Motor neuron (in vitro differentiated cells): ENCODE measurements at regions not wholly inside any gene's neighbourhood (a gene's known extent, or its start where the extent isn't known, plus 50 kb on each side); places are given as distances from the start of the nearest gene placed in this dataset.
A peak's percentile ranks its signal among the peaks of the same experiment; 100 is the strongest.
"Not testable (repeated sequence)": the region's sequence is repeated elsewhere in the genome, so short reads cannot be mapped to it uniquely, and the experiment has no call there.

ENCODE experiments used
- ATAC-seq, 8 experiments: fragments of 200-7000 bp; cut with Tn5 transposase; replicated peaks in 6 of 8; 2 replicates each; pipeline ENCODE4 v1.8.0; 2021; ENCODE audit warnings: mild to moderate bottlenecking in 8 of 8, moderate library complexity in 8 of 8
- H3K27ac ChIP-seq, 2 donors: fragments of 250-450 bp; sonication (Bioruptor Pico); 2 replicates each; pipeline ENCODE4 v1.9.0; 2021; ENCODE audit warnings: antibody characterized with exemption in 2 of 2, mild to moderate bottlenecking in 2 of 2, moderate library complexity in 1 of 2
- H3K4me1 ChIP-seq, 2 donors: fragments of 250-450 bp; sonication (Bioruptor Pico); replicated peaks in 1 of 2; 2 replicates each; pipeline ENCODE4 v1.6.1; 2021; ENCODE audit warnings: antibody characterized with exemption in 2 of 2, mild to moderate bottlenecking in 2 of 2, moderate library complexity in 1 of 2
- H3K4me3 ChIP-seq, 5 donors: fragments of 250-450 bp; sonication (Bioruptor Pico); 2 replicates each; pipeline ENCODE4 v1.9.0; 2021; ENCODE audit warnings: antibody characterized with exemption in 5 of 5, mild to moderate bottlenecking in 5 of 5, moderate library complexity in 4 of 5
- WGBS, 10 experiments: fragments of 450-650 bp; shearing (Covaris generic); methylation state at CpG; one replicate each; pipeline ENCODE4 v1.0.0; 2022; 5-methylcytosine and 5-hydroxymethylcytosine counted together
- in situ Hi-C, 9 experiments: fragments of 400-800 bp; cut with MboI; loops; one replicate each; pipeline ENCODE4 v1.15.0; 2021; ENCODE audit warnings: low sequenced_read_pairs in 9 of 9, low pct_unique_long_range_greater_than_20kb in 2 of 9; ENCODE audit not compliant: unreplicated experiment in 9 of 9

DNA sequence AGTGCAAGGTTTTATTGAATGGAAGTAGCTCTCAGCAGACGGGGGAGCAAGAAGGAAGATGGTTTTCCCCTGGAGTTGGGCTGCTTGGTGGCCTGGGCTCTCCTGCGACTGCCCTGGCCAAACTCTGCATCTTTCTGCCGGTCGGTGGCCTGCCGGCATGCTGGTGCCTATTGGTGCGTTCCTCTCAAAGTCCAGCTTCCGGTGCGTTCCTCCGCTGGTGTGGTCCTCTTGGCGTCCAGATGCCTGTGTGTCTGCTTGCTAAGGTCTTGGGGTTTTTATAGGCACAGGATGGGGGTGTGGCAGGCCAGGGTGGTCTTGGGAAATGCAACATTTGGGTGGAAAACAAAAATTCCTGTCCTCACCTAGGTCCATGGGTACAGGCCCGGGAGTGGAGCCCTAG is 567.4 kb upstream of the CNTN5 start:
- WGBS, 10 experiments = 38 to 100% (median 83%) methylated on average over 1 to 7 of the region's 11 CpGs; no CpG with 5 or more reads in 5 of the 10 experiments
- in situ Hi-C loops = no loop called here
- Histone ChIP-seq H3K4me1 (no peaks in the 10 kb centered on the region), H3K4me3 (no peak overlapping the region), H3K27ac (no peak overlapping the region)
- ATAC-seq = no peak

DNA sequence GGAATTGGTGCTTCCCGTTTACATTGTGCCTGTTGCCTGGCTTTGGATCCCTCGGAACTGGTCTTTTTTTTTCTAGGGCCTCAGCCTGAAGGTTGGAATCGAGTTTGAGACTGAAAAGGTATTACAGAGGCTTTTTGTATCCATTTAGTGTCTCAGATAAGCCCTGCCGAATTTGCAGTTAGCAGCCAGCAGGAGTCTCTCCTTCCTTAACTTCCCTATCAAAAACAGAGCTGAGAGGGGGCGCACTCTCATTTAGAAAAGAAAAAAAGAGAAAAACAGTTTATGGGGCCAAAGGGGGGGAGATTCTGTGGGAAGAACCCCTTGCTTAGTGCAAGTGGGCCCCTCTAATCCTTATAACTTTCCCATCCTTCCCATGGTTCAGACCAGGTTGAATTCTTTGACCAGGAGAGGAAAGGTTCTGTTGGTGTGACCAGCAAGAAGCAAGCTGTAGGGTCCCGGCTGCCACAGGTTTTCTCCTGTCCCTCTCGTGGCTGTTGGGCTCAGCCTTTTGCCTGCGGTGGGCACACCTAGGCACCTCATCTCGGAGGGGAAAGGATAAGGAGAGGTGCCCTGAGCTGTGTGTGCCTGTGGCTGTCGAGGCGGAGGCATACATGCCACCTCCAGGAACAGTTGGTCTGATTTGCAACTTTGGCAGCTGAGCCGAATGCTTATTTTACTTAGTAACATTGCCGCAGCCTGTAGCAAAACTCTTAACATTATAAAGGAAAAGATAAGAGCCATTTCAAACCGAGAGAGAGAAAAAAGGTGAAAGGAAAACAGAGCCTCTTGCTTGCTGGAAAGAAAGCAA is 565.0 kb upstream of the CNTN5 start:
- Histone ChIP-seq H3K4me1 (no peaks in the 10 kb centered on the region), H3K4me3 (no peak overlapping the region), H3K27ac (no peak overlapping the region)
- 0 to 93% (median 68%) methylated on average over 1 to 9 of the region's 14 CpGs for WGBS, 10 experiments
- ATAC-seq = no peak
- in situ Hi-C loops = no loop called here

DNA sequence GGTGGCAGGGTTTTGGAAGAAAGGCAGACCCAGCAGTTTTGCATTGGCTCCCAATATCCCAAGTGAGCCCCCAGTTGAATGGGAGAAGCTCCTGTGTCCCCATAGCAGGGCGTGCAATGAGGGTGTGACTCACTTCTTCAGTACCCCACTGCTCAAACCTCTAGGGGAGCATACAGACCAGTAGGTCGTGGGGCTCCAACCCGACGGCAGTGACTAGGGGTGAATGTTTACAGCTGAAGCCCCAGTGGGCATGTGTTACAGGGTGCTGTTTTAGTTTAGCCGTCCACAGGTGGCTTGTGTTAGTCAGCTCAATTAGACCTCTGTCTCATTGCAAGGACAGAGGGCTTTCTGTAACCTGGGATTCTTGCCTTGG is 564.5 kb upstream of the CNTN5 start:
- in situ Hi-C loops = no loop called here
- 0 to 100% (median 88%) methylated on average over 1 to 4 of the region's 5 CpGs; no CpG with 5 or more reads in 3 of the 10 experiments for WGBS, 10 experiments
- no peak for ATAC-seq

DNA sequence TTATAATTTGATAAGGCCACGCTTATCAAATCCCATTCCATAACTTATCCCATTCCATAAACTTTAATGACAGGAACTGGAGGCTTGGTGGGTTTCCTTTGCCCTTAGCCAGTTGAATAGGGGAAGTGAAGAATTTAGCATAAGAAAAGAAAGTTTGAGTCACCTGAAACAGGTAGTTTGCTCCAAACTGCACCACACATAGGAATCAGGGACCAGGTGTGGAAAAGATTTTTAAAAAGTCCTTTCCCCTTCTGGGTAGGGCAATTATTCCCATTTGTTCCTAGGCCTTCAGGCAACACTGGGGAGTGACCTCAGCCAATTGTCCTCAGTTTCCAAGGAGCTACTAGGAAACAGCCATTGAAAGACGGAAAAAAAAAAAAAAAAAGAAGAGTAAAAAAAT is 525.7 kb upstream of the CNTN5 start:
- ATAC-seq = no peak
- no peaks in the 10 kb centered on the region for H3K4me1 ChIP-seq
- H3K27ac ChIP-seq = no peak overlapping the region
- WGBS, 10 experiments = 9 to 100% (median 63%) methylated on average over 1 to 2 of the region's 2 CpGs; no CpG with 5 or more reads in 2 of the 10 experiments
- H3K4me3 ChIP-seq = no peak overlapping the region
- in situ Hi-C loops = no loop called here

More for the DNA sequence above, 564.5 kb upstream of the CNTN5 start:
- Histone ChIP-seq H3K4me3 (no peak overlapping the region), H3K4me1 (no peaks in the 10 kb centered on the region), H3K27ac (no peak overlapping the region)

DNA sequence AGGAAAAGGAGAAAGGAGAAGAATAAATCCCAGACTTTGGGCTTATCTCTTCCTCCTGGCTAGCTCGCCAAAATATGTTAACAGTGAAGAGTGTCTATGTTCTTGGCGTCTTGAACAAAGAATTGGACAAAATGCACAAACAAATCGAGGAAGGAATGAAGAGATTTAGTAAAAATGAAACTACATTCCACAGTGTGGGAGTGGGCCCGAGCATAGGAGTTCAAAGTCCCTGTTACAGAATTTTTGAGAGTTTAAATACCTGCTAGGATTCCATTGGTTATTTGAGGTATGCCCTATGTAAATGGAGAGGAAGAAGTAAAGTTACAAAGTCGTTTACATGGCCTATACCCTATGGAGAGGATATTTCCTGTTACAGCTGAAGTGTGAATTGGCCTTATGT is 525.1 kb upstream of the CNTN5 start:
- ATAC-seq = no peak
- in situ Hi-C loops = no loop called here
- no peaks in the 10 kb centered on the region for H3K4me1 ChIP-seq
- H3K27ac ChIP-seq = no peak overlapping the region
- WGBS, 10 experiments = 0 to 89% (median 72%) methylated on average over 2 to 5 of the region's 5 CpGs
- H3K4me3 ChIP-seq = no peak overlapping the region

DNA sequence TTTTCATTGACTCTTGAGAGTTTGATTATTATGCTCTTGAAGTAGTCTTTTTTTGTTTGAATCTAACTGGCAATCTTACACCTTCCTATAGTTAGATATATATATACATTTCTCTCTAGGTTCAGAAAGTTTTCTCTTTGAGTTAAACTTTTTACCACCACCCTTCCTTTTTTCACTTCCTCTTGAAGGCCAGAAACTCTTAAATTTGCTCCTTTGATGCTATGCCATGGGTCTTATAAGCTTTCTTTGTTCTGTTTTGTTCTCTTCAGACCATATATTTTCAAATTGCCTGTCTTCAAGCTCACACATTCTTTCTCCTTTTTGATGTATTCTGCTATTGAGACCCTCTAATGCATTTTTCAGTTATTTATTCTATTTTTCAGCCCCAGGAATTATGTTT is 513.5 kb upstream of the CNTN5 start:
- no peak for ATAC-seq
- in situ Hi-C loops = no loop called here
- Histone ChIP-seq H3K4me1 (no peaks in the 10 kb centered on the region), H3K27ac (no peak overlapping the region), H3K4me3 (no peak overlapping the region)

DNA sequence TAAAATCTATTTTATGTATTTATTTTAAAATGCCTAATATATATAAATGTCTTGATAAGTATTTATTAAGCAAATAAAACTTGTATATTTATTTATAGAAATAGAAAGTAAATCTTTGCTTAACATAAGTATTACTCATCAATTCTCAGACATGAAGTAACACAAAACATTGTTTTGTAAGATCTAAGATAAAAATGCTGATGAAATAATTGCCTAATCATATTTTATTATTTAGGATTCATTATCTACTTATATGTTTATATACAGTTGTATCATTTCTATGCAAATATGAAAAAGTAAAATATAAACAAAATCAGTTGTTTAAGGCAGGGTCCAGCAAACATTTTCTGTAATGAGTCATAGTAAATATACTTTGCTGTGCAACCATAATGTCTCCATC is 507.8 kb upstream of the CNTN5 start:
- no peak overlapping the region for H3K27ac ChIP-seq
- H3K4me1 ChIP-seq = no peaks in the 10 kb centered on the region
- in situ Hi-C loops = no loop called here
- no peak overlapping the region for H3K4me3 ChIP-seq
- ATAC-seq = no peak

DNA sequence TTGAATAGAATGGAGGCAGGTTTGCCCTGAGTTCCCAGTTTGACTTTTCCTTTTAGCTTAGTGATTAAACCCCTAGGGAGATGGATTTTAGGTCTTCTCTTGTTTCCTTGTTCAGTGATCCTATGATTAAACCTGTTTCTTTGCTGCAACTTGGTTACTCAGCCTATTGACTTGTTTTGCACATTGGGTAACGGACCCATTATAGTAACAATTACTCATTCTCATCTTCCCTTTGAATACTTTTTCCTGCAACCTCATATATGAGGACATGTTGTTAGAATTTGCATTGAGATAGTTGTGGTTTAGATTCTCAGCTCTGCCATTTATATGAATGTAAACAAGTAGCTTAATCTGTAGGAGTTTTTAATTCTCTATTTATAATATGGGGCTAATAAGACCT is 489.2 kb upstream of the CNTN5 start:
- in situ Hi-C loops = no loop called here
- WGBS, 10 experiments = 0 to 100% (median 50%) methylated on average over 1 of the region's 1 CpG; no CpG with 5 or more reads in 2 of the 10 experiments
- Histone ChIP-seq H3K4me1 (no peaks in the 10 kb centered on the region), H3K4me3 (no peak overlapping the region), H3K27ac (no peak overlapping the region)
- no peak for ATAC-seq

DNA sequence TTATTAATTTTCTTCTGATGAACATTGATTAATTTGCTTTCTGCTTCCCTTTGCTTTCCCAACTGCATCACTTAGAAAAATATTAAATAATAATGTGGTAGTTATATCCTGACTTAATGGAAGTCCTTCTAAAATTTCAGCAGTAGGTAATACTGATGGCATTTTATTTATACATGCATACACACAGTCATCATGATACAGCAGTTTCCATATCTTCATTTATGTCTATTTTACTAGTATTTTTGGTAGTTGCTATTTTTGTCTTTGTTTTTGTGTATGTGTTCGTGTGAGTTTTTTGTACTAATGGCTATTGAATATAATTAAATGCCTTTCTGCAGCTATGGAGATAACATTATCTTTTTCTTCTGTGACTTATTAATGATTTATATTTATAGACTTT is 484.7 kb upstream of the CNTN5 start:
- in situ Hi-C loops = no loop called here
- no peaks in the 10 kb centered on the region for H3K4me1 ChIP-seq
- no peak overlapping the region for H3K27ac ChIP-seq
- H3K4me3 ChIP-seq = no peak overlapping the region
- WGBS, 10 experiments = 0 to 78% (median 57%) methylated on average over 1 of the region's 1 CpG; no CpG with 5 or more reads in 1 of the 10 experiments
- no peak for ATAC-seq

DNA sequence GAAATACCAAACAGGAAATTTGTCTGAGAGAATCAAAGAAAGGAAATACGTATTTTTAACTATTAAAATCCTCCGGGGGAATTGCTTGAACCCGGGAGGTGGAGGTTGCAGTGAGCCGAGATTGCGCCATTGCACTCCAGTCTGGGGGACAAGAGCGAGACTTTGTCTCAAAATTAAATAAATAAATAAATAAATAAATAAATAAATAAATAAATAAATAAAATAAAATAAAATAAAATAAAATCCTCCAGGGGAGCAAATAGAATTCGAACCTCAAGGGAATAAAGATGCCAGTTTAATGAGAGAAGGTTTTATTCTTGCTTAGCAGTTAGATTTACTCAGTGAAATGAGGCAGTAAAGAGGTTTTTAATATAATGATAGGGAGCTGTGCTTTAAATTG is 482.4 kb upstream of the CNTN5 start:
- 13 to 98% (median 89%) methylated on average over 2 to 7 of the region's 7 CpGs for WGBS, 10 experiments
- H3K4me1 ChIP-seq, H3K27ac ChIP-seq, ATAC-seq, in situ Hi-C loops, H3K4me3 ChIP-seq: not testable (repeated sequence)

DNA sequence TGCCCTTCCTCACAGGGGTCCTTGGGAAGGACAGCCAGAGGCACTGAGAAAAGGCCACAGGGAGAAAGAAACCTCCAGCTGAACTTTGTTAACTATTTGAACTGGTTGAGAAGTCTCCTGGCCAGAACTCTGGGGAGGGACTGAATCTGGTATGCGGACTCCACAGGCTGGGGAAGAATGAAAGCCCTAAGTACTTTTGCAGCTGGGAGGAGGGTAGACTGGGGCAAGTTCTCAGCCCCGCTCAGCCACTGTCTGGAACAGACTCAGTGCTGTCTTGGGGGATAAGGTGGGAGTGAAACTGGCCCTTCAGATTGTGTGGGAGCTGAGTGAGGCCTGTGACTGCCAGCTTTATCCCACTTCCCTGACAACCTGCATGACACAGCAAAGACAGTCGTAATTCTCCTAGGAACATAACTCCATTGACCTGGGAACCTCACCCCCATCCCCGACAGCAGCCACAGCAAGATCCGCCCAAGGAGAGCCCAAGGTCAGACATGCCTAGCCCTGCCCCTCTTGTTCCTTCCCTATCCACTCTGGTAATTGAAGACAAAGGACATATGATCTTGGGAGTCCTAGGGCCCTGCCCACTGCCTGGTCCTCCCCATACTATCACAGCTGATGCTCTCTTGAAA is 475.1 kb upstream of the CNTN5 start:
- no peak for ATAC-seq
- WGBS, 10 experiments = 0 to 100% (median 100%) methylated on average over 1 to 3 of the region's 5 CpGs; no CpG with 5 or more reads in 3 of the 10 experiments
- Histone ChIP-seq H3K27ac (no peak overlapping the region), H3K4me1 (no peaks in the 10 kb centered on the region), H3K4me3 (no peak overlapping the region)
- in situ Hi-C loops = no loop called here

DNA sequence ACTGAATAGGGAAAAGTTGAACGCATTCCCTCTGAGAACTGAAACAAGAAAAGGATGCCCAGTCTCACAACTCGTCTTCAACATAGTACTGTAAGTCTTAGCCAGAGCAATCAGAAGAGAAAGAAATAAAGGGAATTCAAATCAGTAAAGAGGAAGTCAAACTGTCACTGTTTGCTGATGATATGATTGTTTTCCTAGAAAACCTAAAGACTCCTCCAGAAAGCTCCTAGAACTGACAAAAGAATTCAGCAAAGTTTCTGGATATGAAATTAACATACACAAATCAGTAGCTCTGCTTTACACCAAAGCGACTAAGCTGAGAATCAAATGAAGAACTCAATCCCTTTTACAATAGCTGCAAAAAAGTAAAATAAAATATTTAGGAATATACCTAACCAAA is 471.2 kb upstream of the CNTN5 start:
- in situ Hi-C loops = no loop called here
- WGBS, 10 experiments = 0 to 100% (median 75%) methylated on average over 1 to 3 of the region's 3 CpGs
- H3K4me3 ChIP-seq = no peak overlapping the region
- H3K27ac ChIP-seq = no peak overlapping the region
- no peak for ATAC-seq
- H3K4me1 ChIP-seq = no peaks in the 10 kb centered on the region

DNA sequence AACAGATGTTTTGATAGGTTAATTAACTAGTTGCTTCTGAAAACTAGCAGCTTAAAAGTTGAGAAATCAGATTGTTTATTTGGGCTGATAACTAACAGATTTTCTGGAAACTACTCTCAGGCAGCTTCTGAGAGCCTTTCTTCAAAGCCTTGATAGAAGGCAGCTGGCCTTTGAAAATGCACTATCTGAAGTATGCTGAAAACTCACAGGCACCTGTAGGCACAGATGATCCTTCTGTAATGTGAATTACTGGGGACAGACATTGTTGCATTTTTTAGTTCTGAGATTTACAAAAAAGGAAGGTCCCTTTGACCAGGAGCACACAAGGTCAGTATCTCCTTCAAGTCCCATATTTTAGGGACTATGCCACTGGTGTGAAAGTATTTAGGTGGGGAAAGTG is 460.8 kb upstream of the CNTN5 start:
- no peak for ATAC-seq
- in situ Hi-C loops = no loop called here
- H3K4me1 ChIP-seq = no peaks in the 10 kb centered on the region
- H3K4me3 ChIP-seq = no peak overlapping the region
- H3K27ac ChIP-seq = no peak overlapping the region

DNA sequence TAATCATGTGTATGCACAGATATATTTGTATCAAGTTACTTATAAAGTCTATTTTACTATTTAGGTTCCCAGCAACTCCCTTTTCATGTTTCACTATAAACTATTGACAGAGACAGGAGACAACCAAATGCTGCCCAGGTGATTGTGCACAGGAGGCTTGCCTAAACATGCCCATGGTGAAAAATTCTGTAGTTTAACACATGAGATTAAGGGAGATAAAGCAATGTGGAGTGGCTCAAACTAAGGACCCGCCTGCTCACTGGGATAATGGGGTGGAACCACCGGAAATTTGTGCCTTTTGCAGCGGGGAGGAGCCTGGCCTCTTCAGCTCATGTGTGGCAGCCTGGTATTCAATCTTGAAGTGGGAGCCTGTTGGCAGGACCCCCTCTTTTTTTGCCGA is 459.5 kb upstream of the CNTN5 start:
- in situ Hi-C loops = no loop called here
- WGBS, 10 experiments = 0 to 100% (median 40%) methylated on average over 1 to 4 of the region's 4 CpGs; no CpG with 5 or more reads in 3 of the 10 experiments
- peak in 2 of 8 experiments; percentile 27 to 59 for ATAC-seq
- no peak overlapping the region for H3K4me3 ChIP-seq
- no peaks in the 10 kb centered on the region for H3K4me1 ChIP-seq
- H3K27ac ChIP-seq = no peak overlapping the region
